22Rv1 (cell line): ENCODE measurements at regions not wholly inside any gene's neighbourhood (a gene's known extent, or its start where the extent isn't known, plus 50 kb on each side); places are given as distances from the start of the nearest gene placed in this dataset.

ENCODE experiments used
- H3K27ac ChIP-seq: fragments of 450-650 bp; 2 replicates; pipeline ENCODE4 v1.5.1; 2017
- CTCF ChIP-seq: fragments of 450-650 bp; IDR thresholded peaks from 2 replicates; pipeline ENCODE4 v1.5.1; 2017; ENCODE audit warnings: mild to moderate bottlenecking
- ZFX ChIP-seq: fragments of 450-650 bp; IDR thresholded peaks from 2 replicates; pipeline ENCODE4 v1.6.1; 2017; ENCODE audit warnings: antibody characterized with exemption, borderline replicate concordance

GRCh38 chr18:70416496-70416895 lies 127.7 kb downstream of the SOCS6 start:
- no peak overlapping the region for H3K27ac ChIP-seq
- no peak for TF ChIP-seq CTCF
- no peak for TF ChIP-seq ZFX

- no peak overlapping the region for H3K27ac ChIP-seq
- TF ChIP-seq ZFX (no peak), CTCF (no peak)
Measured at GRCh38 chr18:70415823-70416488, 127.1 kb downstream of the SOCS6 start.

- no peak overlapping the region for H3K27ac ChIP-seq
Measured at GRCh38 chr18:70414315-70414900, 125.6 kb downstream of the SOCS6 start.

GRCh38 chr18:70413455-70413854 lies 124.6 kb downstream of the SOCS6 start:
- TF ChIP-seq CTCF (no peak), ZFX (no peak)
- no peak overlapping the region for H3K27ac ChIP-seq

More at GRCh38 chr18:70414315-70414900, 125.6 kb downstream of the SOCS6 start:
- TF ChIP-seq CTCF (no peak), ZFX (no peak)

- H3K27ac ChIP-seq = no peak overlapping the region
- TF ChIP-seq CTCF = no peak
- no peak for TF ChIP-seq ZFX
Measured at GRCh38 chr18:70411876-70412435, 123.1 kb downstream of the SOCS6 start.

GRCh38 chr18:70411307-70411706 lies 122.5 kb downstream of the SOCS6 start:
- H3K27ac ChIP-seq = no peak overlapping the region
- no peak for TF ChIP-seq CTCF
- no peak for TF ChIP-seq ZFX

- TF ChIP-seq CTCF = no peak
- no peak for TF ChIP-seq ZFX
- H3K27ac ChIP-seq = no peak overlapping the region
Measured at GRCh38 chr18:70405052-70405451, 116.2 kb downstream of the SOCS6 start.
